ENCODE measurements at regions not wholly inside any gene's neighbourhood (a gene's known extent, or its start where the extent isn't known, plus 50 kb on each side); places are given as distances from the start of the nearest gene placed in this dataset.

DNA sequence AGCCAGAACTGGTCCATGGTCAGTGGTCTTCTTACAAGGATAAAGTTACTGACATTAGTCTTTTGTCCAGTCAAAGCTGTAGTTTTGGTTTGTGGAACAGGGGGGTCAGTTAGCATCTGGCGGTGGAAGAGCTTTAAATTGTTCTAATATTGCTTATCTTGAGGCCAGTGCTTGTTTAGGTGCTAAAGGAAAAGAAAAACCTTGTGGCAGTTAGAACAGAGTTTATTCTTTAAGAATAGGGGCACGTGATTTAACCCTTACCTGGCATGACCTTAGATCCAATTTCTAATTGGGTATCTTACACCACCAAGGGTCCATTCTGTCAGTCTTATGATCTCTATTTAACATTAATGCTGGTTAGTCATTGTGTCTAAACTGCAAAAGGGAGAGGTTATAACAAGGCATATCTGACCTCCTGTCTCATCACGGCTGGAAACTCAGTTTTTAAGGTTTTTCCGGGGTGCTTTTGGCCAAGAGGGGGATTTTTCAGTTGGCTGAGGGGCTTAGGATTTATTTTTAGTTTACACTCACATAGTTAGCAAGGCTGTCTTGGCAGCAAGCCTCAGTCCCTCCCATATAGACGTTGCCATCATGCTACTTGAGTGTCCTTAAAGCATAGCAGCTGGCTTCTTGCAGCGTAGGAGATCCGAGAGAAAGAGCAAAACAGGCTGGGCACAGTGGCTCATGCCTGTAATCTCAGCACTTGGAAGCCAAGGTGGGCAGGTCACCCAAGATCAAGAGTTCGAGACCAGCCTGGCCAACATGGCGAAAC is 60.1 kb upstream of the FAM89A start:
- H3K4me3 ChIP-seq (ENCODE audit: low read length, poor library complexity, severe bottlenecking), result no peak overlapping the region
- no peaks in the 10 kb centered on the region for H4K20me1 ChIP-seq (ENCODE audit: insufficient read depth, low read length, poor library complexity, severe bottlenecking)
- no peak overlapping the region for H3K9ac ChIP-seq (ENCODE audit: low read depth, low read length, poor library complexity, severe bottlenecking)
- no peaks in the 10 kb centered on the region for H3K79me2 ChIP-seq (ENCODE audit: insufficient read depth, low read length)
- H3K36me3 ChIP-seq (ENCODE audit: insufficient read depth, low read length), result no peaks in the 10 kb centered on the region
- H2AFZ ChIP-seq (ENCODE audit: low read length), result no peak overlapping the region
- no peaks in the 10 kb centered on the region for H3K9me2 ChIP-seq (replicated peaks; ENCODE audit: low read depth, low read length)
- TF ChIP-seq, protein P1, sequence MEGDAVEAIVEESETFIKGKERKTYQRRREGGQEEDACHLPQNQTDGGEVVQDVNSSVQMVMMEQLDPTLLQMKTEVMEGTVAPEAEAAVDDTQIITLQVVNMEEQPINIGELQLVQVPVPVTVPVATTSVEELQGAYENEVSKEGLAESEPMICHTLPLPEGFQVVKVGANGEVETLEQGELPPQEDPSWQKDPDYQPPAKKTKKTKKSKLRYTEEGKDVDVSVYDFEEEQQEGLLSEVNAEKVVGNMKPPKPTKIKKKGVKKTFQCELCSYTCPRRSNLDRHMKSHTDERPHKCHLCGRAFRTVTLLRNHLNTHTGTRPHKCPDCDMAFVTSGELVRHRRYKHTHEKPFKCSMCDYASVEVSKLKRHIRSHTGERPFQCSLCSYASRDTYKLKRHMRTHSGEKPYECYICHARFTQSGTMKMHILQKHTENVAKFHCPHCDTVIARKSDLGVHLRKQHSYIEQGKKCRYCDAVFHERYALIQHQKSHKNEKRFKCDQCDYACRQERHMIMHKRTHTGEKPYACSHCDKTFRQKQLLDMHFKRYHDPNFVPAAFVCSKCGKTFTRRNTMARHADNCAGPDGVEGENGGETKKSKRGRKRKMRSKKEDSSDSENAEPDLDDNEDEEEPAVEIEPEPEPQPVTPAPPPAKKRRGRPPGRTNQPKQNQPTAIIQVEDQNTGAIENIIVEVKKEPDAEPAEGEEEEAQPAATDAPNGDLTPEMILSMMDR (conservative IDR thresholded peaks at IDR 0.05; ENCODE audit: low read length), result no peak
- no peak for TF ChIP-seq EZH2phosphoT487 (IDR thresholded peaks at IDR 0.05; ENCODE audit: borderline replicate concordance)
- H3K4me1 ChIP-seq (ENCODE audit: insufficient read depth, low read length, poor library complexity, severe bottlenecking), result no peaks in the 10 kb centered on the region
- no peaks in the 10 kb centered on the region for H3F3A ChIP-seq (ENCODE audit: low read depth)
- no peaks in the 10 kb centered on the region for H3K9me3 ChIP-seq (ENCODE audit: insufficient read depth, low read depth, low read length)
- H3K27me3 ChIP-seq (ENCODE audit: insufficient read depth, low read length, poor library complexity, severe bottlenecking), result no peaks in the 10 kb centered on the region
- H3K4me2 ChIP-seq (ENCODE audit: low read depth, low read length, poor library complexity, severe bottlenecking), result no peak overlapping the region

GRCh38 chr1:231099311-231099710 is 59.3 kb upstream of the FAM89A start:
- no peaks in the 10 kb centered on the region for H3K9me3 ChIP-seq (ENCODE audit: insufficient read depth, low read depth, low read length)
- H2AFZ ChIP-seq (ENCODE audit: low read length), result no peak overlapping the region
- H3F3A ChIP-seq (ENCODE audit: low read depth), result no peaks in the 10 kb centered on the region
- H3K4me1 ChIP-seq (ENCODE audit: insufficient read depth, low read length, poor library complexity, severe bottlenecking), result no peaks in the 10 kb centered on the region
- no peaks in the 10 kb centered on the region for H4K20me1 ChIP-seq (ENCODE audit: insufficient read depth, low read length, poor library complexity, severe bottlenecking)
- no peak overlapping the region for H3K4me3 ChIP-seq (ENCODE audit: low read length, poor library complexity, severe bottlenecking)
- H3K27me3 ChIP-seq (ENCODE audit: insufficient read depth, low read length, poor library complexity, severe bottlenecking), result no peaks in the 10 kb centered on the region
- no peaks in the 10 kb centered on the region for H3K79me2 ChIP-seq (ENCODE audit: insufficient read depth, low read length)
- no peaks in the 10 kb centered on the region for H3K9me2 ChIP-seq (replicated peaks; ENCODE audit: low read depth, low read length)
- H3K36me3 ChIP-seq (ENCODE audit: insufficient read depth, low read length), result no peaks in the 10 kb centered on the region
- no peak overlapping the region for H3K9ac ChIP-seq (ENCODE audit: low read depth, low read length, poor library complexity, severe bottlenecking)
- TF ChIP-seq EZH2phosphoT487 (IDR thresholded peaks at IDR 0.05; ENCODE audit: borderline replicate concordance), result no peak
- TF ChIP-seq, protein P1 (conservative IDR thresholded peaks at IDR 0.05; ENCODE audit: low read length), result no peak
- H3K4me2 ChIP-seq (ENCODE audit: low read depth, low read length, poor library complexity, severe bottlenecking), result no peak overlapping the region

DNA sequence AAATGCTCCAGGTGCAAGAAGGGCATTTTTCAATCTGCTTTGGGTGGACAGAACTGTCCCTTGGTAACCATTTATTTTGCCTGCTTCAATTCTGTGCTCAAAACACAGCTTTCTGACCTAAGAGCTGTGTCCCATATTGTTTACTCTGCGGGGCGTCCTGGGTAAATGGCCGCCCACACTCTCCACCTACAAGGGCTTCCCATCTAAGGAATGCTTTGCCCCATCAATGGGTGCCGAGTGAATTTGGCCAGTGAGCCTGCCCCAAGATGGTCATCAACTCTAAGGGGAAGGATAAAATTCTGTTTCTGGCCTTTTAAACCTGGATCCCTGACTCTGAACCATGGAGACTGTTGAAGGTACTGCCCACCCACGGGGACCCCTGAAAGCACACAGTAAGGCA is 55.5 kb upstream of the FAM89A start:
- Histone ChIP-seq H3K4me3 (ENCODE audit: low read length, poor library complexity, severe bottlenecking) (no peak overlapping the region), H3F3A (ENCODE audit: low read depth) (no peaks in the 10 kb centered on the region), H3K4me1 (ENCODE audit: insufficient read depth, low read length, poor library complexity, severe bottlenecking) (no peaks in the 10 kb centered on the region), H3K27me3 (ENCODE audit: insufficient read depth, low read length, poor library complexity, severe bottlenecking) (no peaks in the 10 kb centered on the region), H3K9me2 (replicated peaks; ENCODE audit: low read depth, low read length) (no peaks in the 10 kb centered on the region), H3K9me3 (ENCODE audit: insufficient read depth, low read depth, low read length) (no peaks in the 10 kb centered on the region), H2AFZ (ENCODE audit: low read length) (no peak overlapping the region), H3K79me2 (ENCODE audit: insufficient read depth, low read length) (no peaks in the 10 kb centered on the region), H3K9ac (ENCODE audit: low read depth, low read length, poor library complexity, severe bottlenecking) (no peak overlapping the region), H3K36me3 (ENCODE audit: insufficient read depth, low read length) (no peaks in the 10 kb centered on the region), H3K4me2 (ENCODE audit: low read depth, low read length, poor library complexity, severe bottlenecking) (no peak overlapping the region), H4K20me1 (ENCODE audit: insufficient read depth, low read length, poor library complexity, severe bottlenecking) (no peaks in the 10 kb centered on the region)
- TF ChIP-seq, protein P1 (conservative IDR thresholded peaks at IDR 0.05; ENCODE audit: low read length), result no peak
- TF ChIP-seq EZH2phosphoT487 (IDR thresholded peaks at IDR 0.05; ENCODE audit: borderline replicate concordance), result no peak

All from Loucy (cell line).